ENCODE measurements at regions not wholly inside any gene's neighbourhood (a gene's known extent, or its start where the extent isn't known, plus 50 kb on each side); places are given as distances from the start of the nearest gene placed in this dataset.
"Not testable (repeated sequence)": the region's sequence is repeated elsewhere in the genome, so short reads cannot be mapped to it uniquely, and the experiment has no call there.

- DNase-seq (ENCODE audit: low read depth in 2 of 3, low spot score in 2 of 3): no peak
Measured at GRCh38 chr12:69168828-69169227, 70.5 kb upstream of the CPSF6 start.

GRCh38 chr12:69170293-69170692 is 69.1 kb upstream of the CPSF6 start:
- DNase-seq (ENCODE audit: low read depth in 2 of 3, low spot score in 2 of 3): no peak

GRCh38 chr12:69171881-69172280 is 67.5 kb upstream of the CPSF6 start:
- no peak for DNase-seq (ENCODE audit: low read depth in 2 of 3, low spot score in 2 of 3)

GRCh38 chr12:69172491-69172890 is 66.9 kb upstream of the CPSF6 start:
- DNase-seq (ENCODE audit: low read depth in 2 of 3, low spot score in 2 of 3): no peak

GRCh38 chr12:69173368-69173767 is 66.0 kb upstream of the CPSF6 start:
- DNase-seq (ENCODE audit: low read depth in 2 of 3, low spot score in 2 of 3): no peak

- no peak for DNase-seq (ENCODE audit: low read depth in 2 of 3, low spot score in 2 of 3)
Measured at GRCh38 chr12:69179786-69180185, 59.6 kb upstream of the CPSF6 start.

- DNase-seq (ENCODE audit: low read depth in 2 of 3, low spot score in 2 of 3): not testable (repeated sequence)
Measured at GRCh38 chr12:69187572-69187971, 51.8 kb upstream of the CPSF6 start.

GRCh38 chr12:69189378-69189978 is 49.9 kb upstream of the CPSF6 start:
- DNase-seq (ENCODE audit: low read depth in 2 of 3, low spot score in 2 of 3): no peak

All from hematopoietic multipotent progenitor cell (in vitro differentiated cells).